PC-9 (cell line): ENCODE measurements at regions not wholly inside any gene's neighbourhood (a gene's known extent, or its start where the extent isn't known, plus 50 kb on each side); places are given as distances from the start of the nearest gene placed in this dataset.

ENCODE experiments used
- CTCF ChIP-seq: fragments of 200-600 bp; sonication (generic); conservative IDR thresholded peaks from 2 replicates; pipeline ENCODE4 v1.6.1; 2017; ENCODE audit warnings: mixed run types, antibody characterized with exemption, mild to moderate bottlenecking, moderate library complexity
- EZH2 ChIP-seq: fragments of 200-600 bp; sonication (generic); IDR thresholded peaks from 2 replicates; pipeline ENCODE4 v1.8.0; 2017; ENCODE audit warnings: antibody characterized with exemption, low read depth

DNA sequence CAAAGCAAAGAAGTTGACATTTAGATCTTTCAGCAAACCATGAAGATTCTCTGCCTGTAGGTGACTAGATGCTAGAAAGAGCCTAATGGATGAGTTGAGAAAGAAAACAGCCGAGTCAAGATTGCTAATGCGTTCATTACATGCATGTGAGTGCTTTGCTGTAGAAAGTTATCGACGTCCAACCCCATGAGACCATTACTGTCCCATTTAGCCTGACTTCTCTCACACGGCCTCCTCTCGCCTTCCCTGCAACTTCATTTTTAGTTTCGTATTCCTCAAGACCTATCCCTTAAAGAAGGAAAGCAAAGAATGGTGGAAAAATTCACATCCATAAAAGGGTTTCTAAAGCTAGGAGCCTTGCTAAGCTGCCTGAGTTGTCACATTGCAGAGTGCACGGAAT, 113.7 kb upstream of the DPP6 start:
- TF ChIP-seq EZH2 (no peak), CTCF (no peak)
